T-helper 2 cell (primary cell): ENCODE measurements at regions not wholly inside any gene's neighbourhood (a gene's known extent, or its start where the extent isn't known, plus 50 kb on each side); places are given as distances from the start of the nearest gene placed in this dataset.

Experiments
- DNase-seq, 5 experiments: peaks; one replicate each; pipeline versions ENCODE4 v3.0.0 to v3.0.0-alpha.2; 2012 to 2022

DNA sequence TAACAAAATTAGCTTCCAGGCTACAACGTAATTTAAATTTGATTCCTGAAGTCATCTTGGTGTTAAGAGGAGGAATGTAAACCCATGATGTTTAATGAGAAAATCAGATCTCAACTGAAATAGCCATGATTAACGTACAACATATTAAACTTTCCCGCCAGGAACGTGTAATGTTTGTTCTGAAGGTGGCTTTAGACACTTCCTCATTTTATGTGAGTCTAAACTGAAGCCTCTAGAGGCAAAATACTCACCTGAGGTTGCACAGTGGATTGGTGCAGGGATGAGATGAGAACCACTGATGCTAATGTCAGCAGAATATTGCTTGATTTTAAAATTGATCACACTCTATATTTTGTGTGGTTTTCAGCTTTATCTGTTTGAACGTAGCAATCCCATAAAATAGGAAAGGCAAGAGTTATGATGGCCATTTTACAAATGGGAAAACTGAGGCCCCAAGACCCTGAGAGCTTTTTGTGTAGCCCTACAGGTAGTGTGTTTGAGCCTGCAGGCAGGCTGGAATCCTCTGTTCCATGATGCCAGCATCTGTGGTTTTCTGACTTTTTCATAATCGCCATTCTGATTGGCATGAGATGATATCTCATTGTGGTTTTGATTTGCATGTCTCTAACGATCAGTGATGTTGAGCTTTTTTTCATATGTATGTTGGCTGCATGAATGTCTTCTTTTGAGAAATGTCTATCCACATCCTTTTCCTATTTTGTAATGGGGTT, 243.7 kb upstream of the BMPER start:
- DNase-seq = peak in 1 of 5 experiments; percentile 16

DNA sequence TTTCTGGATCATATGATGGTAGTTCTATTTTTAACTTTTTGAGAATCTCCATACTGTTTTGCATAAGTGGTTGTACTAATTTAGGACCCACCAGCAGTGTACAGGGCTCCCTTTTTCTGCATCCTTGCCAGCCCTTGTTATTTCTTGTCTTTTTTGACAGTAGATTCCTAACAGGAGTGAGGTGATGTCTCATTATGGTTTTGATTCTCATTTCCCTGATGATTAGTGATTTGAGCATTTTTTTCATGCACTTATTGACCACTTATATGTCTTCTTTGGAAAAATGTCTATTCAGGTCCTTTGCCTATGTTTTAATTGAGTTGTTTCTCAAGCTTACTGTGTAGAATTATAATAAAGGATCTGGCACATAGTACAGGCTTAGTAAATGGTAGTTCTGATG, 238.8 kb upstream of the BMPER start:
- DNase-seq = no peak

DNA sequence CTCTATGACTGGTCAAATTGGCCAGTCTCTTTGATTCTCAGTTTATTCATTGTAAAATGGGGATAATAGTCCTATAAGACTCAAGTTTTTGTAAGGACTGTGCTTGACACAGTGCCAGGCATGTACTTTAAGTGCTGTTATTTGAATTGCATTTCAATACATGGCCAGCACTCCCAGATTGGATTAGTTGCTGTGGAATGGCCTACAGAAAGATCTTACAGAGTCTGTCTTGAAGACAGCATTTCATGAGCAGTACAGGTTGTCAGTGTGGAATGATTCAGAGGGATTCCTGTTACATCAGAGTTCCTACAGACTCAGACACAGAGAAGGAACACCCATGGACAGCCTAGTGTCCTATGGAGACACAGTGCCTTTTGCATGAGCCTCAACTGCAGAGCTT, 238.1 kb upstream of the BMPER start:
- DNase-seq = no peak

DNA sequence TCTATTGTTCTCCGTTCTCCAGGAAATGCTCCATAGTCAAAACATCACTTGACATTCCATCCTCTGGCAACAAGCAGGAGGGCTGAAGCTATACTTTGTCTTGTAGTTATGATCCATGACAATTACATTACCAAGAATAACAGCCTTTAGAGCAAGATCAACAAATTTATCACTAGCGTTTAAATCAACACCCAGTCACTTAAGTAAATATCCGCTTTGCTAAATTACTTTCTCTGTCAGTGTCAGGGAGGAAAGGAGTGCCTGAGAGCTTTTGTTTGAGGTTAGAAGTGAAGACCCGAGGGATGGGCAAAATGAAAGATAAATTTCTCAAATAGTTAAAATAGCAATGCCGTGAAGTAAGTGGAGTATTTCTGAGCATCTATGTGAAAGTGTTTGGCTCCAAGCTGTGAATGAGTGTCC, 236.1 kb upstream of the BMPER start:
- DNase-seq = no peak

DNA sequence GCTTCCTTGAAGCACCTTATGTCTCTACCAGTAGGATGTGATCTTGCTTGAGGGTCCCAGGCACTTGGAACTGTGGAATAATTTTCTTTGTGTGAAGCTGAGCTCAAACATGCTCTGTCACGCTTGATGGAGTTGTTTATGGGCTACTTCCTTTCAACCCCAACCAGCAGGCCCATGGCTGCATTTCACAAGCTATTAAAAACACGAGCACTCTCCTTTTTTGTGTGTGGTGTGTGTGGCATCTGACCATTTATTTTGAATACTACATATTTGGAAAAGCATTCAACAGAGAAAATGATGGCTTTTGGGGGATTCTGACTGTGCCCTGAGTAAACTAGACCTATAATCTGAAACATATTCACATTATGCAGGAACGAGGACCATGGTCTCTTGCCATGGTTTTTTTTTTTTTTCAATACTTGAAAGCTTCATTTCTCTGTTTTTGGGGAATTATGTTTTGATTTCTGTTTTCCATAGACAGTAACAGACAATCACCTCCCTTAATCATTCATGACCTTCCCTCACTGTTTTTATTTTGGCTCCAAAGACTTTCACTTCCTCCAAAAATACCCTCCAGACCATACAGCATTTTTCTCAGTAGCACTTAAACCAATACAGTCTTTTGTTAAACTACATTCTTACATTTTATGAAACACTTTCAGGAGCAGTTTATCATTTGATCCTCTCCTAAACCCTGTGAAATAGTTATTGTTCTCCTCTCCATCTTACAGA, 233.6 kb upstream of the BMPER start:
- no peak for DNase-seq

DNA sequence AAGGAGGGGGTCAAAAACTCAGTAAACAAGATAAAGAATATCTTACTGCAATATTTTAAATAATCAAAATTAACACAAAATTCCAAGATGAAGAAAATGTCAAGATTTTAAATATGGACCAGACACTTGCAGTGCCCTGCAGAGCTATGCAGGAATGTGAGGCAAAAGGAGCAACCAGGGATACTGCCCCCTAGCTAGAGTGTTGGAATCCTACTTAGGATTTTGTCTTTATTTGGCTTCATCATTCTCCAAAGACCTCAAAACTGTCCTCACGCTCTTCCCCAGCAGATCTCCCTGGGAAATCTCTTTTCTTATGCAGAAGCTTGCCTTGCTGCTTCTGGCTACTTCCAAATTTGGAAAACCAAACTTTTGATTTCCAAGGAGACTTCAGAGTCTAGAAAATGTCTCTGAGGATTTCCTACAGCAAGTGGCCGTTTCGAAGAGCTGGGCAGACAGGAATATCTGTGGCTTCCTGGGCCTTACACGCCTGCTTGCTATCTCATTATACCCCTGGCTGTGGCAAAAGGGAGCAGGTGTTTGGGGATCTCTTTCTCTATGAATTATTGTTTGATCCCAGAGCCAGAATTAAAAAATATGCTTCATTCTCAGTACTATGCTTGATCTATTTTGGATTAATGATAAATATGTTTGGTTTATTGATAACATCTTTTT, 232.2 kb upstream of the BMPER start:
- no peak for DNase-seq

DNA sequence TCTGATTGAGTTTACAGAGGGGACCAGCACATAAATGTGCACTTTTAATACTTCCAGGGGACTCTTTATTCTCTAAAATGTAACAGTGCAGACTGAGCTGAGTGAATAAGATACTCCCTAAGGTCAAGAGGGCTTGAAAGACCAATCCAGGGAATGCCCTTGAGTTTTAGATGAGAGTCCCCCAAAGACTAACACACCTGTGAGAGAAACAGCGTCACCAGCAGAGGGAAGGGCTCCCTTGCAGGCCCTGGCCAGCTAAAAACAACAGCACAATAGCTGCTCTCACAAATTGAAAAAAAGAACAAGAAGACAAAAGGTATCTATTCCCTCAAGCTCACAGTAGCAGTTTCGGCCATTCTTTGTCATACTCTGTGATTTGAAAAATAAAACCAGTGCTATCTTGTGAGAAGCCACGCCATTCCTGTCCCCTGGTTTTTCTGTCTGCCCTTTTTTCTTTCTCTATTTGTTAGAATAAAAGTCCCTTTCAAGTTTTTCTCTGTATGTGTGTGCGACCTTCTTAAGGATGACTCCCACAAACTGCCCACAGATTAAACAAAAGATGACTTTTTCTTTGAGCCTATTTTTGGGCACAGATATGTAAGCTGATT, 230.4 kb upstream of the BMPER start:
- no peak for DNase-seq

DNA sequence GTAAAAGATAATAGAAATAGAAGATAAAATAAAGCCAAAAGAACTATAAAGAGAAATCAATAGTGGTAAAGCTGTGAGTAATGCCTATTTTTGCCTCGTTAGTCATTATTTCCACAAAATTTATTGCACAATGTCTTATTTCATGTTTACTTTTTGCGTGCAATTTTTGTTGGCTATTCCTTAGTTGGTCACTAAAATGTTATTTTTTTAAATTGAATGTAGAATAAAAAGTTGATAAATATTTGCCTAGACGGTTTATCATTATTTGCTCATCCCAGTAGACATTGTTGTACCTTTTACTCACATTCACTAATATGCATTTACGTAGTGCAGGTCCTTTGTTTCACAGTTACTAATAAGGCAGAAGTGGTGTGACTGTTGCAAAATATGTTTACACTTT, 227.8 kb upstream of the BMPER start:
- DNase-seq = no peak

DNA sequence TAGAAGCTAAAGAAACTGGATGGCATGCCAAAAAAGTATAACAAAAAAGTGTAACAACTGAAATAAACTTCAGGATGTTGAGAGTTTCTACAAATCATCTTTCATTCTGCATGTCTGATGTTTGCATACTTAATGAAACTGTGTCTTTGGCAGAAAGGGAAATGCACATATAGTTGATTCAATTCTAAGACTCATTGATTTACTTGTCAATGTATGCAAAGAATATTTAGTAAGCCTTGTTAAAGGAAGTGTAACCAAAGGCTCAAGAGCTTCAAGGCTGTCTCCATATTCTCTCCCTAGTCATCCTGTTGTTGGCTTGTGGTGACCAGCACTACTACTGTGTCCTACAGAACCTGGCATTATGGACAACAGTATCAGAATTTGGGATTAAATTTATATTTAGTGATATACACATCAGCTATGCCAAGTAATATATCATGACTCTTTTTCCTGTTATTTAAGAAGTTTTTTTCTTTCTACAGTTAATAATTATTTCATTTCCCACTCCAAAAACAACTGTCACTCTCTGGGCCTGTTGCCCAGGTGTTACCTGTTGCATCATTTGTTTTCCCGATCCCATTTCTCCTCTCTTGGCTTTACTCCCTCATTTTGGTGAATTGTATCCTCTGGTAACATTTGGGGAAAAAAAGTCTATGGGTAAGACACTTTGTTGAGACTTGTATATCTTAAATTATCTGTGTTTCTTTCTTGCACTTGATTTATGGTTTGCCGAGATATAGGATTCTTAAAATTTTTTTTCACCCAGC, 226.6 kb upstream of the BMPER start:
- no peak for DNase-seq

DNA sequence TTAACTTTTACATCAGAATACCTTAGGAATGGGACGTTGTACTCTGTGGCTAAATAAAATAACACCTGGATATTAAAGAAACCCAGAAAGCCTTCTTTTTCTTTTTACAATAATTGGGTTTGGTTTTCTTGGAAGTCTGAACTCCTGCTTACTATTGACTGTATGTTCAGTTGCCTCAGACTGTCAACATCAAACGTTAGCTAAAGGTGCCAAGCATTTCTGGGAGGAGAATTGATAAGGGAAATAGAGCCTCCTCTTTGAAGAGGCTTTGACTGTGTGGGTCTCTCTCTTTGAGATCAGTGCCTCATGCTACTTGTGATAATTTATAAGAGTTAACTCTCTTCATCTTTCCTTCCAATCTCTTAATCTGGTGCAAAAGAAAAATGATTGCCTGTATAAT, 224.7 kb upstream of the BMPER start:
- DNase-seq = no peak

DNA sequence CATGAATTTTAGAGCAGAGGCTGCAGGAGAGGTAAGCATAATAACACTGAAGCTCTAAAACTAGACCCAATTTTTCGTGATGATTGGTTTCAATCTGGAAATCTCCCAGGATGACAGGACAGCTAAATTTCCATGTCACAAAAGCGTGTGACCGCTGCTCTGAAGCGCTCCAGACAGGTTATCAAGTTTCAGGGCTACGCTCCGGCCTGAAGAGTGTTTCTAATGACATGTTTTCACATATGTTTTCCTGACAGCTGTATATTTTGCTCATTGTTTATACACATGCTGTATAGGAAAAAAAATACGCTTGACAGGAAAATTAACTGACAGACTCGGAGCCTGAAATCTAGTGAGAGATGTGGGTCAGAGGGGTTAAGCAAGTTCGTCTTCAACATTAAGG, 219.8 kb upstream of the BMPER start:
- no peak for DNase-seq

DNA sequence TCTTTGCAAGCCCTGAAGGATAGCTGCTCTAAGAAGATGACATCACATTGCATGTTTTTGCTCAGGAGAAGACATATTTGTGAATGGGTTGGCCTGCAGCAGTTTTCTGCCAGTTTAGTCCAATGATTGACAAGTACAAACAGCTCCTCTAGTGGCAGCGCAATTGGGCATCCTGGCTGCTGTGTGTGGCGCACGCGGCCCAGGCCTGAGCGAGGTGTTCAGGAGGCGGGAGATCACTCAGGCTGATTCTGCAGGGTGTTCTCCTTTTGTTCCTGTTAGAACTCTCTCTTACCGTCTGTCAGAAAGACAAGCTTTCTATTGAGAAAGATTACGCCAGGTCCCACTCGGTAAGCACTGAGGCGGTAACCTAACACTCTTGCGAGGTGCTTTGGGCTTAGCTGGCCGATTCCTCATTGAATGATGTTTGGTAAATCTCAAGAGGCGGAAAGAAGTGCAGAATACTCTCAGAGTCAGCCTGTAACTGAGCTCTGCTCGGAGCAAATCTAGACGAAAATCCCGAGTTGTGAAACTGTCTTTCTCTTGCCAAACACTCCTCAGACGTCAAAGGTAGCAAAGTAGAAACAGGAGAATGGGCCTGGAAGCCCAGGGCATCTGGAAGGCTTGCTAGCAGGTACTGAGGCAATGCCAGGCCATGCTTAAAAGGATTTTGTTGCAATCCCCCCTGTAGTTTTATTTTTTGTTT, 219.2 kb upstream of the BMPER start:
- no peak for DNase-seq

DNA sequence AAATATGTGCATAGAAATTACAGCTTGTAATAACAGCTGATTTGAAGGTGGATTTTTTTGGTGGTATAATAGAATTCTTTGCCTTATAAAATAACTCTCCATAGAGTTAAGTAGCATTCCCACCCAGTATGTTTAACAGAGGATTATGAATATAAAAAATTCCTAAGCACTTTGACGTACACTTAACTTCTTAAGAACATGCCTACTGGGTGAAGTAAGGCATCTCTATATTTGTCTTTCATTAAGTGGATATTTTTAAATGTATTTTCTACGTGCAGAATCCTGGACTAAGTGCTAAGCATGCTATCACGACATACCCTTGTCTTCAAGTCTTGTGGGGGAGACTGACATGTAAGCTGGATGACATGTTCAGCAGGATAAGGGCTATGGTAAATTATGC, 217.7 kb upstream of the BMPER start:
- no peak for DNase-seq

DNA sequence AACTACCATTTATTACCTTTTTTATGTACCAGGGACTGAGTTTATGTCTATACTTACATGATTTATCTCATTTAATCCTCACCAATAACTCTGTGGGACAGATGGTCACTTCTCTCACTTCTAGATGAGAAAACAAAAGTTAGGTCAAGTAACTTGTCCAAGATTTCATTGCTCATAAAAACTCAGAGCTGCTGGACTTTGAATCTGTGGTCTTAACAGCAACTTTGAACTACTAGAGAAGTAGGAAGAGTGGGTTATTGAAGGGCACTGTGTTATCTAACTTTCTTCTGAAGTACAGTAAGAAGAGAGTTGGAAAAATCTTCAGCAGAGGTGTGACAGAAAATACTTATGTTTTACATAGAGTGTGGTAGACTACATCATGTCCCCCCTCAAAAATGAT, 214.2 kb upstream of the BMPER start:
- no peak for DNase-seq

DNA sequence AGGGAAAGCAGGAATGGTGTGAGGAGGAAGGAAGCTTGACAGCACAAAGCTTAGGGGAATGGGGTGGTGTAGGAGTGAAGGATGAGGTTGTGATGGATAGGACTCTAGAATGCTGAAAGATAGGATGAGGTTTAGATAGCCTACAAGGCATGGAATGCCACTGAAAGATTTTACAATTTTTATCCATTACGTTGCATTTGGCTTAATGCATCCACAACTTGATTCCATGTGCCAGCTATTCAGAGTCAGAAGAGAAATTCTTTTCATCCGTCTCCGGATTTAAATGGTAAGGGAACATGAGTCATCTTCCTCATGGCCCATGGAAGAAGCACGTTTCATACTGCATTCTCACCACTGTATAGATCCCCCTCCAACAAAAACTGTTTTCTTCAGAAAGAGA, 212.4 kb upstream of the BMPER start:
- DNase-seq = no peak

DNA sequence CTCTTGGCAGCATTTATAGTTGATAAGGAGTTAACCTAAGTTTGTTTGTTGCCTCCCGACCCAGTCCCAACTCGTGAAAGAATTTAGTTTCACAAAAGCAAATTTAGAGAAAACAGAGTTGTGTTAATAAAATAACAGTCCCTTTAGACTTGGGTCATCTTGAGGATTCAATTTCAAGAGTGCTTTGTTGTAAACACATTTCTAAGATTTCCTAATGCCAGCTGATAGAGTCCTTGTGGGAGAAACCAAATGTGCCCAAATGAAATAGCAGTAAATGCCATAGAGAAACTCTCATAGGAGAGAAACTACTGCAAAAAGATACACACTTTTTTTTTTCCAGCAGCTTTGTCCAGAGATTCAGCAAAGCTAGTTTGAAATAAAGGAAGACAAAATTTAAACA, 211.3 kb upstream of the BMPER start:
- DNase-seq = no peak

DNA sequence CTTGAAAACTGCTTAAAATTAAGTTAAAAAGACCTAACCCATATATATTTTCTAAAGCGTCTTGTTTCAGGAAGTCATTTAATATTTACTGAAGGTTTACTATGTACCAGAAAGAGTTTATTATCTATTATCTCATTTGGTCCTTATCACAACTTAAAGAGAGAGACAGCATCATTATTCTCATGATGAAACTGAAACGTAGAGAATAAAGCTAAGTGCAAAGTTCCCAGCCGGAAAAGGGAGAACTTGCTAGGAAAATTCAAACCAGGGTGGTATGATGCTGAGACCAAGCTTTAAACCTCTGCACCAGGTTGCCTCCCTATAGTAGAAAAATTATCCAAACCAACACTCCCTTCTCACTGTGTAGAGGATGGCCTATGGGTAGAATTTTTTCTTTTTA, 207.7 kb upstream of the BMPER start:
- no peak for DNase-seq

DNA sequence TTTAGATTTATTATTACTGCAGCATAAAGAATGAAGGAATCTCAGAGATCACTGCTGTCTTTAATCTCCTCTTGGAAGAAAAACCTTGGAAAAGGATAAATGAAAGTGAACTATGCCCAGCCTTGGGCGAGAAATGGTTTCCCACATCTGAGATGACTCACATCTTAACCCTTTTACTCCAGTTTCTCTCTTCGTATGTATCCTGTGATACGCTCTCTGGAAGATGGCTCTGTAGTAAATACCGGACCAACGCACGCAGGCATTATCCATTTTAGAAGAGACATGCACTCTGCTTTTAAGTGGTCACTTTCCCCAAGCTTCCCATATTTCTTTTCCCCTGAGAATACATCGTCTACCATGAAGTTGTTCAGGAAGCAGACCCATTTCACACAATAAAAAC, 207.3 kb upstream of the BMPER start:
- DNase-seq = no peak

DNA sequence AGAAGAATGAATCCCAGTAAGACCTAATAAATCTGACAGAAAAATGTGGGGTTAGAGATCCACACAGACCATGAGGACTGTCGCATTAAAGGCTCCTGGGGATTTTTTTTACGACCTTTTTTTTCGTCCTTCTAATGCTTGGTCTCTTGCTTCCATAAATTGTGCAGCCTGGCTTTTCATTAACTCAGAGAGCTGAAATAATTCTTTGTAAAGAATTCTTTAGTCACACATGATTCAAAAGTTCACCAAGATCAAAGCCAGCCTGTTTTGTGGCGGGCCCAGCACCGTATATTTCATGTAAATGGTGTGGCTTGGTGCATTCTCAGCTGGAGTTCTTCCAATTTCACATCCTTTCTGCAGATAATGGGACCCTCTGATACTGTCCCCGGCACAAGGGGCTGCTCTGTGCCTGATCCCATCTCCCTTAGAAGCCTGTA, 206.6 kb upstream of the BMPER start:
- DNase-seq = no peak

DNA sequence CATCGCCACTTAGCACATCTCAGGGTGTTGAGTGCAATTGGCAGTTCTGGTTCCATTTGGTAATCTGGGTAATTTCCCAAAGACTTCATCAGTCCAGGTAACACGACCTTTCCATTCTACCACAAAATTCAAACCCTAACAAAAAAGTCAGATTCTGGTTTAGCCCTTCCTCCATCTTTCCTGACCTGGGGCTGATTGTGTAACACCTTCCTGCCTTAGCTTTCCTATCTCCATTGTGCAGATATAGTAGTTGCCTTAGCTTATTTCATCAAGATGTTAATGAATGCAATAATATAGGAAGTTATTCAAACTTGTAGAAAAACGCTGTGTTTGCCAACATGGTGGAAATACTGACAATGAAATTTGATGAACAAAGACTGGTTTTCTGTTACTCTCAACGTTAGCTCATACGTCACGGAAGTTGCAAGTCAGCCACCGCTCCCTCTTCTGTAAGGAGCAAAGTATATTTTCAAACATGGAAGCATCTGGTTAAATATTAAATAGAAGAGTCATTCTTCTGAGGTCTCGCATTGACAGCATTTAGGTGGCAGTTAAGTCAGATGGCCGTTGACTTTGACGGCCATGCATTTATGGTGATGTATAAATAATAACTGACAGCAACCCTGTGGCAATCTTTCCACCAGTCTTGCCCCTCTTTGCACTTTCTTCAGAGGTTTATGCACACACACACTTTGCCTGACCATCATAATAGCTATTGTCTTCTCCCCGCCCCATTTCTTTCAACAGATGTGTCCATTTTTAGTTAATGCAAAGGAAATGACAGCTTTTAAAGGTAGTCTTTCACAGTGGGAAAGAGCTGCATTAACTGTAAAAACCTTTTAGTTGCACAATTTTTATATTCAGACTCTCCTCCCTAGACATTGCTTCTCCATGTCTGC, 205.1 kb upstream of the BMPER start:
- no peak for DNase-seq

DNA sequence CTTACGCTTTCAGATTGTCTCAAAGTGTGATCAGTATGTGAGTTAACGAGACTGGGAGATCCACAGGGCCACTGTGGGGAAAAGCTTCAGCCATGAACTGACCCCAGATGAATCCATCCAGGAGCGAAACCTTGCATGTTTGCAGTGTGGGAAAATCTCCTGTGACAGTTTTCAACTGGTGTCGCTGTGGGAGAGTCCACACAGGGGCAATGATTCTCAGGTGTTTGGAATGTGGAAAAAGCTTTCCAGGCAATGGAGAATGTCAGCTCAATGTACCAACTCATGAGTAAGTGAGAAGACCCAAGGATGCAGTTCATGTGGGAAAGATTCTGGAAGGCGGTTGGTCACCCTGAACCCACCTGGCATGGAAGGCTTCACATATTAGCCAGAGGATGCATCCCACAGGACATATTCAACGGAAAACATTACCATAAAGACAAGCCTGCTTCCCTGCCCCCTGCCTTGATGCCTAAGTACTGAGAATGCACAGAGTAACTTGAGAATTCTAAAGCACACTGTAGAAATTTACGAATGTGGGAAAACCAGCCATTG, 204.1 kb upstream of the BMPER start:
- no peak for DNase-seq
